HEK293 (cell line): ENCODE measurements at regions not wholly inside any gene's neighbourhood (a gene's known extent, or its start where the extent isn't known, plus 50 kb on each side); places are given as distances from the start of the nearest gene placed in this dataset.

ENCODE experiments used
- CTCF ChIA-PET: fragments of 350-600 bp; formaldehyde crosslinking; extraction: SDS; loops from one replicate; lab custom pipeline; 2021; ENCODE audit warnings: antibody characterized with exemption; lab: Yijun Ruan, JAX
- POLR2A ChIA-PET: fragments of 300-600 bp; formaldehyde crosslinking; extraction: SDS; loops from one replicate; lab custom pipeline; 2020; ENCODE audit warnings: antibody characterized with exemption, inconsistent platforms; lab: Yijun Ruan, JAX
- H3K27ac ChIP-seq: fragments of 200-500 bp; sonication (Bioruptor generic); 2 replicates; pipeline ENCODE4 v1.5.1; 2014; ENCODE audit warnings: low read depth, low read length, control low read depth, inconsistent platforms; ENCODE audit errors: extremely low read depth
- H3K36me3 ChIP-seq, 2 experiments: fragments of 200-500 bp in 1 of 2; sonication (Bioruptor generic) in 1 of 2; 1 replicate in 1 of 2; 2 replicates in 1 of 2; pipeline ENCODE4 v1.5.1; 2014 to 2017; ENCODE audit warnings: inconsistent platforms in 2 of 2, low read length in 2 of 2; ENCODE audit not compliant: control insufficient read depth in 2 of 2, insufficient read depth in 1 of 2
- H3K4me1 ChIP-seq: fragments of 200-500 bp; sonication (Bioruptor generic); 2 replicates; pipeline ENCODE4 v1.5.1; 2014; ENCODE audit warnings: mild to moderate bottlenecking, low read length, inconsistent platforms; ENCODE audit not compliant: control insufficient read depth, insufficient read depth
- H3K4me3 ChIP-seq: 2 replicates; pipeline ENCODE4 v1.5.1; 2011; ENCODE audit warnings: low read depth, mild to moderate bottlenecking, control low read depth, low read length, moderate library complexity
- H3K9me3 ChIP-seq: fragments of 200-500 bp; sonication (Bioruptor generic); 2 replicates; pipeline ENCODE4 v1.5.1; 2014; ENCODE audit warnings: low read depth, low read length, inconsistent platforms; ENCODE audit not compliant: control insufficient read depth, insufficient read depth
- BCL11A ChIP-seq: fragments of 450-650 bp; formaldehyde crosslinking; IDR thresholded peaks from 2 replicates; pipeline ENCODE4 v1.5.1; 2016; ENCODE audit warnings: low read depth, missing biosample characterization, missing genetic modification characterization
- EGR2 ChIP-seq: fragments of 450-650 bp; formaldehyde crosslinking; IDR thresholded peaks from 2 replicates; pipeline ENCODE4 v1.5.1; 2016; ENCODE audit warnings: low read depth, missing biosample characterization, missing genetic modification characterization
- KLF1 ChIP-seq: fragments of 450-650 bp; formaldehyde crosslinking; IDR thresholded peaks from 2 replicates; pipeline ENCODE4 v1.5.1; 2016; ENCODE audit warnings: missing biosample characterization, missing genetic modification characterization
- KLF10 ChIP-seq: fragments of 450-650 bp; IDR thresholded peaks from 2 replicates; pipeline ENCODE4 v1.5.1; 2018; ENCODE audit warnings: missing biosample characterization, mild to moderate bottlenecking, missing genetic modification characterization
- KLF9 ChIP-seq: fragments of 450-650 bp; formaldehyde crosslinking; IDR thresholded peaks from 2 replicates; pipeline ENCODE4 v1.5.1; 2016; ENCODE audit warnings: missing biosample characterization, missing genetic modification characterization, low read depth
- TCF7L2 ChIP-seq: IDR thresholded peaks from 2 replicates; pipeline ENCODE4 v1.6.1; 2011; ENCODE audit warnings: low read depth, mild to moderate bottlenecking, inconsistent platforms, low read length, moderate library complexity, borderline replicate concordance
- ZBTB21 ChIP-seq: fragments of 450-650 bp; formaldehyde crosslinking; IDR thresholded peaks from 2 replicates; pipeline ENCODE4 v1.5.1; 2017; ENCODE audit warnings: missing biosample characterization, missing genetic modification characterization
- ZBTB7A ChIP-seq: fragments of 450-650 bp; formaldehyde crosslinking; IDR thresholded peaks from 2 replicates; pipeline ENCODE4 v1.5.1; 2016; ENCODE audit warnings: low read depth, missing biosample characterization, missing genetic modification characterization
- ZBTB8A ChIP-seq: fragments of 450-650 bp; formaldehyde crosslinking; IDR thresholded peaks from 2 replicates; pipeline ENCODE4 v1.5.1; 2016; ENCODE audit warnings: missing biosample characterization, missing genetic modification characterization
- ZEB2 ChIP-seq: fragments of 450-650 bp; formaldehyde crosslinking; IDR thresholded peaks from 2 replicates; pipeline ENCODE4 v1.5.1; 2016; ENCODE audit warnings: missing biosample characterization, missing genetic modification characterization
- ZFP37 ChIP-seq: fragments of 450-650 bp; formaldehyde crosslinking; IDR thresholded peaks from 2 replicates; pipeline ENCODE4 v1.5.1; 2016; ENCODE audit warnings: missing biosample characterization, missing genetic modification characterization
- ZNF114 ChIP-seq: fragments of 450-650 bp; formaldehyde crosslinking; IDR thresholded peaks from 2 replicates; pipeline ENCODE4 v1.5.0; 2017; ENCODE audit warnings: missing biosample characterization, missing genetic modification characterization
- ZNF138 ChIP-seq: fragments of 450-650 bp; formaldehyde crosslinking; IDR thresholded peaks from 2 replicates; pipeline ENCODE4 v1.5.1; 2016; ENCODE audit warnings: missing biosample characterization, missing genetic modification characterization, borderline replicate concordance
- ZNF16 ChIP-seq: fragments of 450-650 bp; formaldehyde crosslinking; IDR thresholded peaks from 2 replicates; pipeline ENCODE4 v1.5.1; 2016; ENCODE audit warnings: low read depth, missing biosample characterization, missing genetic modification characterization
- ZNF184 ChIP-seq: fragments of 450-650 bp; IDR thresholded peaks from 2 replicates; pipeline ENCODE4 v1.5.1; 2018; ENCODE audit warnings: missing biosample characterization, mild to moderate bottlenecking, missing genetic modification characterization
- ZNF24 ChIP-seq: fragments of 450-650 bp; formaldehyde crosslinking; IDR thresholded peaks from 2 replicates; pipeline ENCODE4 v1.5.1; 2016; ENCODE audit warnings: missing biosample characterization, missing genetic modification characterization
- ZNF266 ChIP-seq: fragments of 450-650 bp; formaldehyde crosslinking; IDR thresholded peaks from 2 replicates; pipeline ENCODE4 v1.5.1; 2016; ENCODE audit warnings: missing biosample characterization, missing genetic modification characterization, low read depth
- ZNF302 ChIP-seq: fragments of 450-650 bp; formaldehyde crosslinking; IDR thresholded peaks from 2 replicates; pipeline ENCODE4 v1.5.1; 2016; ENCODE audit warnings: missing biosample characterization, missing genetic modification characterization, low read depth
- ZNF423 ChIP-seq: fragments of 450-650 bp; formaldehyde crosslinking; IDR thresholded peaks from 2 replicates; pipeline ENCODE4 v1.5.1; 2016; ENCODE audit warnings: missing biosample characterization, missing genetic modification characterization
- ZNF510 ChIP-seq: fragments of 450-650 bp; formaldehyde crosslinking; IDR thresholded peaks from 2 replicates; pipeline ENCODE4 v1.5.1; 2018; ENCODE audit warnings: mild to moderate bottlenecking, missing genetic modification characterization, missing biosample characterization; ENCODE audit not compliant: insufficient replicate concordance
- ZNF549 ChIP-seq: fragments of 450-650 bp; IDR thresholded peaks from 2 replicates; pipeline ENCODE4 v1.5.1; 2018; ENCODE audit warnings: missing biosample characterization, missing genetic modification characterization, mild to moderate bottlenecking, inconsistent platforms, moderate library complexity
- ZNF600 ChIP-seq: fragments of 450-650 bp; formaldehyde crosslinking; IDR thresholded peaks from 2 replicates; pipeline ENCODE4 v1.5.1; 2016; ENCODE audit warnings: missing biosample characterization, missing genetic modification characterization
- ZNF624 ChIP-seq: fragments of 450-650 bp; formaldehyde crosslinking; IDR thresholded peaks from 2 replicates; pipeline ENCODE4 v1.5.1; 2017; ENCODE audit warnings: missing biosample characterization, missing genetic modification characterization
- ZNF701 ChIP-seq: fragments of 450-650 bp; formaldehyde crosslinking; IDR thresholded peaks from 2 replicates; pipeline ENCODE4 v1.5.1; 2016; ENCODE audit warnings: missing biosample characterization, missing genetic modification characterization
- ZNF792 ChIP-seq: fragments of 450-650 bp; formaldehyde crosslinking; IDR thresholded peaks from 2 replicates; pipeline ENCODE4 v1.5.1; 2016; ENCODE audit warnings: missing biosample characterization, missing genetic modification characterization
- ZNF837 ChIP-seq: fragments of 450-650 bp; formaldehyde crosslinking; IDR thresholded peaks from 2 replicates; pipeline ENCODE4 v1.5.1; 2016; ENCODE audit warnings: missing biosample characterization, missing genetic modification characterization
- ZXDB ChIP-seq: fragments of 450-650 bp; formaldehyde crosslinking; IDR thresholded peaks from 2 replicates; pipeline ENCODE4 v1.5.1; 2016; ENCODE audit warnings: missing biosample characterization, missing genetic modification characterization
- TF ChIP-seq, protein P1 (sequence below): fragments of 450-650 bp; formaldehyde crosslinking; IDR thresholded peaks from 2 replicates; pipeline ENCODE4 v1.5.1; 2016; ENCODE audit warnings: missing biosample characterization, missing genetic modification characterization
- TF ChIP-seq, protein P2 (sequence below): fragments of 450-650 bp; formaldehyde crosslinking; IDR thresholded peaks from 2 replicates; pipeline ENCODE4 v1.5.1; 2016; ENCODE audit warnings: missing biosample characterization, missing genetic modification characterization
- TF ChIP-seq, protein P3 (sequence below): fragments of 450-650 bp; formaldehyde crosslinking; IDR thresholded peaks from 2 replicates; pipeline ENCODE4 v1.5.1; 2017; ENCODE audit warnings: missing biosample characterization, missing genetic modification characterization

DNA sequence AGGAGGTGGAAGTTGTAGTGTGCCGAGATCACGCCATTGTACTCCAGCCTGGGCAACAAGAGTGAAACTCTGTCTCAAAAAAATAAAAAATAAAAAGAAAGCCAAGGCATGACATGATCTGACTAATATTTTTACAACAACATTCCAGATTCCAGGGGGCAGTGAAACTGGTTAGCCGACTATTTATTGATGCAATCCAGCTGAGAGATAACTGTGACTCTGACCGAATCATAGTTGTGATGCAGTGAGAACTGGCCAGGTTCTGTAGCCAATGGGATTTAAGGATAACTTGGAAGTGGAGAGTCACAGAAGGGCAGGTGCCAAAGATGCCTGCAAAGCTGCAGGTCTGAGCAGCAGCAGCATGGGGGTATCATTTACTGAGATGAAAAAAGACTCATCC lies 82.9 kb upstream of the TSHZ2 start (continued):
- TF ChIP-seq ZNF266 (tag by site-specific recombination) (no peak), ZNF510 (tag by site-specific recombination) (no peak), ZXDB (tag by site-specific recombination) (no peak), KLF1 (tag by site-specific recombination) (no peak), KLF10 (no peak)

DNA sequence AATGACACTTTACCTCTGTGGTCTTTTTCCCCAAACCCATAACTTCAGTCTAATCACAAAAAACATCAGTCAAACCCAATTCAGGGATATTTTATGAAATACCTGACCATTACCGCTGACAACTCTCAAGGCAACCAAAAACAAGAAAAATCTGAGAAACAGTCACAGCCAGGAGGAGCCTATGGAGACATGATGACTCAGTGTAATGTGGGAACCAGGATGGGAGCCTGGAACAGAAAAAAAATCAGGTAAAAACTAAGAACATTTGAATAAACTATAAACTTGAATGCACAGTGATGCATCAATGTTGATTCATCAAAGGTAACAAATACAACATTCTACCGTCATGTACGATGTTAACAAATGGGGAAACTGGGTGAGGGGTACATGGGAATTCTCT lies 84.1 kb upstream of the TSHZ2 start:
- CTCF ChIA-PET, result no interaction called here
- H3K27ac ChIP-seq, result no peak overlapping the region
- TF ChIP-seq ZFP37 (tag by site-specific recombination) (no peak), ZEB2 (tag by site-specific recombination) (no peak), KLF9 (tag by site-specific recombination) (no peak), BCL11A (tag by site-specific recombination) (no peak), ZBTB21 (tag by site-specific recombination) (no peak), ZBTB8A (no peak), ZNF792 (tag by site-specific recombination) (no peak), ZNF624 (tag by site-specific recombination) (no peak), KLF10 (no peak), ZNF837 (tag by site-specific recombination) (no peak), ZNF114 (tag by site-specific recombination) (no peak), ZNF549 (tag by site-specific recombination) (no peak), ZNF138 (no peak), TCF7L2 (no peak), ZBTB7A (tag by site-specific recombination) (no peak), ZNF184 (no peak)
- TF ChIP-seq, protein P1, sequence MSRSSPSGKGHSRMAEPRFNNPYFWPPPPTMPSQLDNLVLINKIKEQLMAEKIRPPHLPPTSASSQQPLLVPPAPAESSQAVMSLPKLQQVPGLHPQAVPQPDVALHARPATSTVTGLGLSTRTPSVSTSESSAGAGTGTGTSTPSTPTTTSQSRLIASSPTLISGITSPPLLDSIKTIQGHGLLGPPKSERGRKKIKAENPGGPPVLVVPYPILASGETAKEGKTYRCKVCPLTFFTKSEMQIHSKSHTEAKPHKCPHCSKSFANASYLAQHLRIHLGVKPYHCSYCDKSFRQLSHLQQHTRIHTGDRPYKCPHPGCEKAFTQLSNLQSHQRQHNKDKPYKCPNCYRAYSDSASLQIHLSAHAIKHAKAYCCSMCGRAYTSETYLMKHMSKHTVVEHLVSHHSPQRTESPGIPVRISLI (tag by site-specific recombination), result no peak
- TF ChIP-seq, protein P2, sequence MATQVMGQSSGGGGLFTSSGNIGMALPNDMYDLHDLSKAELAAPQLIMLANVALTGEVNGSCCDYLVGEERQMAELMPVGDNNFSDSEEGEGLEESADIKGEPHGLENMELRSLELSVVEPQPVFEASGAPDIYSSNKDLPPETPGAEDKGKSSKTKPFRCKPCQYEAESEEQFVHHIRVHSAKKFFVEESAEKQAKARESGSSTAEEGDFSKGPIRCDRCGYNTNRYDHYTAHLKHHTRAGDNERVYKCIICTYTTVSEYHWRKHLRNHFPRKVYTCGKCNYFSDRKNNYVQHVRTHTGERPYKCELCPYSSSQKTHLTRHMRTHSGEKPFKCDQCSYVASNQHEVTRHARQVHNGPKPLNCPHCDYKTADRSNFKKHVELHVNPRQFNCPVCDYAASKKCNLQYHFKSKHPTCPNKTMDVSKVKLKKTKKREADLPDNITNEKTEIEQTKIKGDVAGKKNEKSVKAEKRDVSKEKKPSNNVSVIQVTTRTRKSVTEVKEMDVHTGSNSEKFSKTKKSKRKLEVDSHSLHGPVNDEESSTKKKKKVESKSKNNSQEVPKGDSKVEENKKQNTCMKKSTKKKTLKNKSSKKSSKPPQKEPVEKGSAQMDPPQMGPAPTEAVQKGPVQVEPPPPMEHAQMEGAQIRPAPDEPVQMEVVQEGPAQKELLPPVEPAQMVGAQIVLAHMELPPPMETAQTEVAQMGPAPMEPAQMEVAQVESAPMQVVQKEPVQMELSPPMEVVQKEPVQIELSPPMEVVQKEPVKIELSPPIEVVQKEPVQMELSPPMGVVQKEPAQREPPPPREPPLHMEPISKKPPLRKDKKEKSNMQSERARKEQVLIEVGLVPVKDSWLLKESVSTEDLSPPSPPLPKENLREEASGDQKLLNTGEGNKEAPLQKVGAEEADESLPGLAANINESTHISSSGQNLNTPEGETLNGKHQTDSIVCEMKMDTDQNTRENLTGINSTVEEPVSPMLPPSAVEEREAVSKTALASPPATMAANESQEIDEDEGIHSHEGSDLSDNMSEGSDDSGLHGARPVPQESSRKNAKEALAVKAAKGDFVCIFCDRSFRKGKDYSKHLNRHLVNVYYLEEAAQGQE (tag by site-specific recombination), result no peak
- H3K36me3 ChIP-seq, result no peaks in the 10 kb centered on the region
- no peaks in the 10 kb centered on the region for H3K4me1 ChIP-seq
- POLR2A ChIA-PET, result no interaction called here
- no peaks in the 10 kb centered on the region for H3K9me3 ChIP-seq
- no peak overlapping the region for H3K4me3 ChIP-seq

DNA sequence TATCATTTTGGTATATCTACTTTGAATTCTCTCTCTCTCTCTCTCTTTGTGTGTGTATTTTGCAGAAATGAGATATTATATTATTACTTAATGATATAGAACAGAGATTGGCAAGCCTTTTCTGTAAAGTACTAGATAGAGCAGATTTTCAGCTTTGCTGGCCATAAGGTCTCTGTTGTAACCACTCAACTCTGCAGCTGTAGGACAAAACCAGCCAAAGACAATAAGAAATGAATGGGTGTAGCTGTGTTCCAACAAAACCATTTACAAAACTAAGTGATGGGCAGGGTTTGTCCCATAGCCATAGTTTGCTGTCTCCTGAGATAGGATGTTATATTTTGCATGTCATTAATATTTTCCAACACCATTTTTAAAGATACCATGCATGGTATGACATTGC lies 91.2 kb upstream of the TSHZ2 start:
- POLR2A ChIA-PET, result no interaction called here
- Histone ChIP-seq H3K4me3 (no peak overlapping the region), H3K4me1 (no peaks in the 10 kb centered on the region), H3K27ac (no peak overlapping the region), H3K9me3 (no peaks in the 10 kb centered on the region), H3K36me3 (no peaks in the 10 kb centered on the region)
- CTCF ChIA-PET, result no interaction called here
- TF ChIP-seq ZXDB (tag by site-specific recombination), result no peak
- TF ChIP-seq ZNF701 (tag by site-specific recombination), result no peak
- no peak for TF ChIP-seq ZNF624 (tag by site-specific recombination)
- TF ChIP-seq, protein P3, sequence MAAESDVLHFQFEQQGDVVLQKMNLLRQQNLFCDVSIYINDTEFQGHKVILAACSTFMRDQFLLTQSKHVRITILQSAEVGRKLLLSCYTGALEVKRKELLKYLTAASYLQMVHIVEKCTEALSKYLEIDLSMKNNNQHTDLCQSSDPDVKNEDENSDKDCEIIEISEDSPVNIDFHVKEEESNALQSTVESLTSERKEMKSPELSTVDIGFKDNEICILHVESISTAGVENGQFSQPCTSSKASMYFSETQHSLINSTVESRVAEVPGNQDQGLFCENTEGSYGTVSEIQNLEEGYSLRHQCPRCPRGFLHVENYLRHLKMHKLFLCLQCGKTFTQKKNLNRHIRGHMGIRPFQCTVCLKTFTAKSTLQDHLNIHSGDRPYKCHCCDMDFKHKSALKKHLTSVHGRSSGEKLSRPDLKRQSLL (tag by site-specific recombination), result no peak
- TF ChIP-seq ZNF600 (tag by site-specific recombination), result no peak
- no peak for TF ChIP-seq ZNF302 (tag by site-specific recombination)
- no peak for TF ChIP-seq EGR2 (tag by site-specific recombination)
- no peak for TF ChIP-seq ZNF16 (tag by site-specific recombination)
- no peak for TF ChIP-seq ZNF184
- no peak for TF ChIP-seq ZNF24
- no peak for TF ChIP-seq ZNF423 (tag by site-specific recombination)
